SK-N-SH (cell line): ENCODE measurements at regions not wholly inside any gene's neighbourhood (a gene's known extent, or its start where the extent isn't known, plus 50 kb on each side); places are given as distances from the start of the nearest gene placed in this dataset.
"Not testable (repeated sequence)": the region's sequence is repeated elsewhere in the genome, so short reads cannot be mapped to it uniquely, and the experiment has no call there.

Source experiments
- ELF1 ChIP-seq: IDR thresholded peaks from 2 replicates; pipeline ENCODE4 v1.4.0; 2012
- JUND ChIP-seq: IDR thresholded peaks from 2 replicates; pipeline ENCODE4 v1.4.0; 2012
- RFX5 ChIP-seq: IDR thresholded peaks from 2 replicates; pipeline ENCODE4 v1.6.1; 2012; ENCODE audit warnings: mild to moderate bottlenecking, improper control_type of control experiment, low read length
- TF ChIP-seq, protein P1 (sequence below): fragments of 200-600 bp; sonication (generic); IDR thresholded peaks from 2 replicates; pipeline ENCODE4 v1.6.1; 2017; ENCODE audit warnings: antibody characterized with exemption, mild to moderate bottlenecking, moderate library complexity

DNA sequence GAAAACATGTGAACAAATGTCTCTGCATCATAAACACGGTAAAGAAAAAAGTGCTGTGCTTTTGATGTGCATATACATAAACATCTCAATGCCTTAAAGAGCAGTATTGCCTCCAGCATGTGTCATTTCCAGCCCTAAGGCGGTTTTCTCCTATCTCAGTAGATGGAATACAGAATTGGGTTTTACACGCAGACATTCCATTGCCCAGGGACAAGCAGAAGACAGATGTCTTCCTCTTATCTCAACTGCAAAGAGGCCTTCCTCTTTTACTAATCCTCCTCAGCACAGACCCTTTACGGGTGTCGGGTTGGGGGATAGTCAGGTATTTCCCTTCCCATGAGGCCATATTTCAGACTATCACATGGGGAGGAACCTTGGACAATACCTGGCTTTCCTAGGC is 499.2 kb downstream of the KCNT2 start:
- TF ChIP-seq RFX5, JUND, ELF1: not testable (repeated sequence)
- TF ChIP-seq, protein P1, sequence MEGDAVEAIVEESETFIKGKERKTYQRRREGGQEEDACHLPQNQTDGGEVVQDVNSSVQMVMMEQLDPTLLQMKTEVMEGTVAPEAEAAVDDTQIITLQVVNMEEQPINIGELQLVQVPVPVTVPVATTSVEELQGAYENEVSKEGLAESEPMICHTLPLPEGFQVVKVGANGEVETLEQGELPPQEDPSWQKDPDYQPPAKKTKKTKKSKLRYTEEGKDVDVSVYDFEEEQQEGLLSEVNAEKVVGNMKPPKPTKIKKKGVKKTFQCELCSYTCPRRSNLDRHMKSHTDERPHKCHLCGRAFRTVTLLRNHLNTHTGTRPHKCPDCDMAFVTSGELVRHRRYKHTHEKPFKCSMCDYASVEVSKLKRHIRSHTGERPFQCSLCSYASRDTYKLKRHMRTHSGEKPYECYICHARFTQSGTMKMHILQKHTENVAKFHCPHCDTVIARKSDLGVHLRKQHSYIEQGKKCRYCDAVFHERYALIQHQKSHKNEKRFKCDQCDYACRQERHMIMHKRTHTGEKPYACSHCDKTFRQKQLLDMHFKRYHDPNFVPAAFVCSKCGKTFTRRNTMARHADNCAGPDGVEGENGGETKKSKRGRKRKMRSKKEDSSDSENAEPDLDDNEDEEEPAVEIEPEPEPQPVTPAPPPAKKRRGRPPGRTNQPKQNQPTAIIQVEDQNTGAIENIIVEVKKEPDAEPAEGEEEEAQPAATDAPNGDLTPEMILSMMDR: not testable (repeated sequence)
